Thymus (tissue), 11 donors: ENCODE measurements at regions not wholly inside any gene's neighbourhood (a gene's known extent, or its start where the extent isn't known, plus 50 kb on each side); places are given as distances from the start of the nearest gene placed in this dataset.
"Not testable (repeated sequence)": the region's sequence is repeated elsewhere in the genome, so short reads cannot be mapped to it uniquely, and the experiment has no call there.

Experiments
- DNase-seq, 9 donors: peaks; one replicate each; pipeline ENCODE4 v3.0.0-alpha.2; 2013; ENCODE audit warnings: low spot score in 9 of 9, low read depth in 6 of 9, missing footprints in 1 of 9
- H3K27ac ChIP-seq, 2 donors: one replicate each; pipeline ENCODE4 v1.5.1; 2013; ENCODE audit warnings: control low read depth in 1 of 2, low read depth in 1 of 2, low read length in 1 of 2, mild to moderate bottlenecking in 1 of 2, moderate library complexity in 1 of 2
- H3K27me3 ChIP-seq, 2 donors: one replicate each; pipeline ENCODE4 v1.5.1; 2013; ENCODE audit warnings: low read length in 1 of 2; ENCODE audit not compliant: control insufficient read depth in 2 of 2, insufficient read depth in 1 of 2
- H3K36me3 ChIP-seq, 2 donors: one replicate each; pipeline ENCODE4 v1.5.1; 2013; ENCODE audit warnings: low read length in 1 of 2, mild to moderate bottlenecking in 1 of 2, moderate library complexity in 1 of 2; ENCODE audit not compliant: control insufficient read depth in 2 of 2, insufficient read depth in 2 of 2
- H3K4me1 ChIP-seq, 2 donors: one replicate each; pipeline ENCODE4 v1.5.1; 2013; ENCODE audit warnings: low read length in 2 of 2; ENCODE audit not compliant: control insufficient read depth in 2 of 2, insufficient read depth in 2 of 2
- H3K4me3 ChIP-seq, 2 donors: one replicate each; pipeline ENCODE4 v1.5.1; 2013; ENCODE audit warnings: low read length in 2 of 2, control low read depth in 1 of 2, mild to moderate bottlenecking in 1 of 2
- H3K9me3 ChIP-seq, 2 donors: one replicate each; pipeline ENCODE4 v1.5.1; 2013; ENCODE audit warnings: low read length in 1 of 2, mild to moderate bottlenecking in 1 of 2; ENCODE audit not compliant: control insufficient read depth in 2 of 2, insufficient read depth in 1 of 2
- WGBS: extraction: QIAGEN DNeasy Blood & Tissue Kit; methylation state at CpG from one replicate; pipeline ENCODE4 v1.1.7; 2013; 5-methylcytosine and 5-hydroxymethylcytosine counted together
- donor health status: healthy.

DNA sequence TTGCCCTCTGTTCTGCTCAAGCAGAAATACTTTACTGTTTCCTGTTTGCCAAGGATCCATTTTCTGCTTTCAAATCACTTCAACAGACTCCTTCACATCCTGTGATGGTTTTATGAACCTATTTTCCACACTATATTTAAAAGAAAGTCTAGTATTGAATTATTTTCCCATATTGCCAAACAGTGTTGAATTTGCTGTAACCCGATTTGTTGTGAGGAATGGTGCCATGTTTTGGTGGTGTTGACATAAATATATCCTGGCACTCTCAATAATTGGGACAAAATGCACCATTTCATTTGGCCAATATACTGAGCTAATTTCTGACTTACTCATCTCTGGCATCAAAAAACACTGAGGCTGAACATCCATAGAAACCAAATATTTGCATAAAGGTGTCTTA, 615.4 kb upstream of the SEMA3D start:
- no peaks in the 10 kb centered on the region for H3K27me3 ChIP-seq
- no peaks in the 10 kb centered on the region for H3K36me3 ChIP-seq
- H3K27ac ChIP-seq, result no peak overlapping the region
- WGBS, result 96% methylated on average over 1 of the region's 1 CpG
- DNase-seq, result no peak
- no peaks in the 10 kb centered on the region for H3K4me1 ChIP-seq
- H3K4me3 ChIP-seq, result no peak overlapping the region
- no peaks in the 10 kb centered on the region for H3K9me3 ChIP-seq

DNA sequence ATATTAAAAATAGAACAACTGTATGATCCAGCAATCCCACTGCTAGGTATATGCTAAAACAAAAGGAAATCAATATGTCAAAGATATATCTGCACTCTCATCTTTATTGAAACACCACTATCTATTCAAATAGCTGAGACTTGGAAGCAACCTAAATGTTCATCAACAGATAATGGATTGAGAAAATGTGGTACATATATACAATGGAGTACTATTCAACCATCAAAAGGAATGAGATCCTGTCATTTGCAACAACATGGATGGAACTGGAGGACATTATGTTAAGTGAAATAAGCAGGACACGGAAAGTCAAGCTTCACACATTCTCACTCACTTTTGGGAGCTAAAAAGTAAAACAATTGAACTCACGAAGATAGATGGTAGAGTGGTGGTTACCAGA, 610.1 kb upstream of the SEMA3D start:
- 91% methylated on average over 2 of the region's 2 CpGs for WGBS
- Histone ChIP-seq H3K27ac (no peak overlapping the region), H3K4me3 (no peak overlapping the region), H3K27me3 (no peaks in the 10 kb centered on the region), H3K9me3 (peaks cover 0 to 4% of the 10 kb centered on the region in 2 donors), H3K4me1 (no peaks in the 10 kb centered on the region), H3K36me3 (no peaks in the 10 kb centered on the region)
- DNase-seq, result no peak

DNA sequence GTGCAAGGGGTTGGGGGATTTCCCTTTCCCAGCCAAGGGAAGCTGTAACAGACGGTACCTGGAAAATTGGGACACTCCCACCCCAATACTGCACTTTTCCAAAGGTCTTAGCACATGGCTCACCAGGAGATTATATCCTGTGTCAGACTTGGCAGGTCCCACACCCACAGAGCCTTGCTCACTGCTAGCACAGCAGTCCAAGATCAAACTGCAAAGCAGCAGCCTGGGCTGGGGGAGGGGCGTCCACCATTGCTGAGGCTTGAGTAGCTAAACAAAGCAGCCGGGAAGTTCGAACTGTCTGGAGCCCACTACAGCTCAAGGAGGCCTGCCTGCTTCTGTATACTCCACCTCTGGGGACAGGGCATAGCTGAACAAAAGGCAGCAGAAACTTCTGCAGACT, 604.2 kb upstream of the SEMA3D start:
- not testable (repeated sequence) for H3K4me1 ChIP-seq, H3K36me3 ChIP-seq, H3K4me3 ChIP-seq, H3K27ac ChIP-seq, H3K9me3 ChIP-seq, DNase-seq, H3K27me3 ChIP-seq
- WGBS, result 94% methylated on average over 4 of the region's 4 CpGs

DNA sequence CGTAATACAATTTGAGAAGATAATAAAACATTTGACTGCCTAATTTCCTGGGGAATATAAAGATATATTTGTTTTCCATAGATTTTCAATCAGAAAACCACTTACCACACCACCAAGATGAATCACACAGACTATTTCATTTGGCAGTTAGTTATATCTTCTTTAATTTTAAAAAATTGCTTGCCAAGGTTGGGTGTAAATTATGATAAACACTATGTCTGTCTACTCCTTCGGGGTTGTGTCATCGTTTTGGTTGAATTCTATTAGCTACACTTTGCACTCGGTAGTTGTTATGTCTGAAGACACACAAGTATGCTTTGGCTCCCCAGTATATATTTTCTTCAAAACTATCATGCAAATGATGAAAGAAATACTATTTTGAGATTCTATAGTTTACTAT, 594.8 kb upstream of the SEMA3D start:
- H3K27me3 ChIP-seq, result no peaks in the 10 kb centered on the region
- H3K36me3 ChIP-seq, result no peaks in the 10 kb centered on the region
- no peak for DNase-seq
- H3K27ac ChIP-seq, result no peak overlapping the region
- 94% methylated on average over 4 of the region's 4 CpGs for WGBS
- no peaks in the 10 kb centered on the region for H3K4me1 ChIP-seq
- no peak overlapping the region for H3K4me3 ChIP-seq
- no peaks in the 10 kb centered on the region for H3K9me3 ChIP-seq

DNA sequence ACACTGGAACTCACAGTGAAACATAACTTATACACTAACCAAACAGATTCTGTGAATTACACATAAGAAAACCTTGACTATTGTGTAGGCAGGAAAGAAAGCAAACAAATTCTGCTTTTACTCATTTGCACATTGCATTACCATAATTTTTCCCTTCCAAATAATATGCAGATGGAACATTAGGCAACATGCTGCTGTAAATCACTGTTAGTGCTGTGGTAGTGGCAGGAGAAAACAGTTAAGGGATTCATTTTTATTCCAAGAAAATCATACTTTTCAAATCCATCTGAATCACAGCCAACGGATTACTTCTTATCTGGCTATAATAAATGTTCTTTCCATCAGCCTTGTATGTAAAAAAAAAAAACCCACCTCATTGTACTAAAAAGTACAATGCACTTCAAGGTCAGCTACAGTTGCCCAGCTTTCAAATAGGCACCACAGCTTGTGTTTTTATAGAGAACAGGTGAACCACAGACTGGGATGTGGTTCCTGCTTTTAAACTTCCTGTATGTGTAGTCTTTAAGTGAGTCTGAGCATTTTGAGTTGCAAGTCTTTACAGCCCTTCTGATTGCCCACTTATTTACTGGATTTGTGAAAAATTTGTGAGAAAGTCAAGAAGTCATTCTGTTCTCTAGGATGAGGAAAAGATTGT, 590.0 kb upstream of the SEMA3D start:
- Histone ChIP-seq H3K27ac (no peak overlapping the region), H3K9me3 (no peaks in the 10 kb centered on the region), H3K4me3 (no peak overlapping the region), H3K27me3 (no peaks in the 10 kb centered on the region), H3K4me1 (no peaks in the 10 kb centered on the region), H3K36me3 (no peaks in the 10 kb centered on the region)
- 72% methylated on average over 1 of the region's 1 CpG for WGBS
- DNase-seq, result no peak

DNA sequence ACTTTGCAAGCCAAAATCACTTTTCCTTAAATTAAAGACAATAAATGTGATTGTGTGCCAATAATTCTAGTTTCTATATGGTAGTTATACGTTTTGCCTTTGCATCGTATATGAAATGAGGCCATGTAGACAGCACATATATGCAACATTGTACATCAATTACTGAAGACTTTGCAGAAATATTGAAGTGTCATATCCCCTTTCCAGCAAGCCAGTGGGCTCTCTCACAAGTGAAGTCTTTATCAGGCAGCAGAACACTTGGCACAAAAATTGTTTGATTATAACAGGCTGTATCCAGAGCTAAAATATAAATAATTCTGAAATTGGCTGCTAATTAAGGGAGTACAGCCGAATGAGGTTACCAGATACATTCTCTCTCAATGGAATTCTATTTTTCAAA, 588.6 kb upstream of the SEMA3D start:
- H3K4me1 ChIP-seq, result no peaks in the 10 kb centered on the region
- WGBS, result 92% methylated on average over 3 of the region's 3 CpGs
- H3K9me3 ChIP-seq, result no peaks in the 10 kb centered on the region
- H3K36me3 ChIP-seq, result no peaks in the 10 kb centered on the region
- H3K27me3 ChIP-seq, result no peaks in the 10 kb centered on the region
- no peak overlapping the region for H3K4me3 ChIP-seq
- no peak overlapping the region for H3K27ac ChIP-seq
- no peak for DNase-seq

DNA sequence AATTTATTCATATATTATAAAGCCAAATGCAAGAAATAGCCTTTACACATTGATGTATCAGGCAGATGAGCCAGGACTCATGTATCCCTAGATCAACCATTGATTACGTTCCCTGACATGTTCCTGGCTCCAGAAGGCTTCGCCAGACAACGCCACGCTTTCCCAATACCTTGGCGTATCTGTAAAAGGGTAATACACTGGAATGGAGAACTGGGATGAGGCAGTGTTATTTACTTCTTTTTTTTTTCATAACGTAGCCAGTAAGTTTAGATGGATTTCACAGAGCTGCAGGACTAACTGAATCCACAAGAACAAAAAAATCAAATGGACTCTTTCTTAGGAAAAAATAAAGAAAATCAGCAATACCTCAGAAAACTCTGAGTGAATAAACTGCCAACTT, 588.1 kb upstream of the SEMA3D start:
- H3K27ac ChIP-seq, result no peak overlapping the region
- no peak overlapping the region for H3K4me3 ChIP-seq
- no peaks in the 10 kb centered on the region for H3K4me1 ChIP-seq
- H3K9me3 ChIP-seq, result no peaks in the 10 kb centered on the region
- H3K27me3 ChIP-seq, result no peaks in the 10 kb centered on the region
- no peak for DNase-seq
- no peaks in the 10 kb centered on the region for H3K36me3 ChIP-seq
- WGBS, result 91% methylated on average over 6 of the region's 6 CpGs

DNA sequence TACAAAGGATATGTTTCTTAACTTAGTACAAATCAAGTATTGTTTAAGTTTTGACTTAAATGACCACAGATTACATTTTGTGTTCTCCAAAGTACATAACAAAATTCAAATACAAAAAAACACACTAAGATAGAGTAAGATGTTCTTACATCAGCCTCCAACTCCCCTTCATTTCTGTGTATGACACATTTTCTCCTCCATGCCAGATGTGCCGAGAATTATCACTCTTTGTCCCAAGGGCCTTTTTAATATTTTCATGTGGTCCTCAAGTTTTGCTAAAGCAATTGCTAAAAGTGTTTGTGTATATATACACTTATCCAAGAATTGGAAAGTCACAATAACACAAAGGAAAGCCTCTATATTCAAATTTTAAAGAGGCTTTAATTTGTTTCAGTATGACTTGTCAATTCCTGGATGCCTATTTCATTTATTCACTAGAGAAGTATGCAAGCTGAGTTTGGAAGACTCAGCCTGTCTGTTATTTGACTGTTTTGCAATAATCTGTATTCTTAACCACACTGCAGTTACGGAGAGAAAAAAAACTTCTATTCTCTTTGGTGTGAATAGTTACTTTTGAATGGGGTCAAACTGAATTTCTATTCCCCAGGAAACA, 586.4 kb upstream of the SEMA3D start:
- H3K27me3 ChIP-seq, result no peaks in the 10 kb centered on the region
- no peak for DNase-seq
- 88% methylated on average over 2 of the region's 2 CpGs for WGBS

DNA sequence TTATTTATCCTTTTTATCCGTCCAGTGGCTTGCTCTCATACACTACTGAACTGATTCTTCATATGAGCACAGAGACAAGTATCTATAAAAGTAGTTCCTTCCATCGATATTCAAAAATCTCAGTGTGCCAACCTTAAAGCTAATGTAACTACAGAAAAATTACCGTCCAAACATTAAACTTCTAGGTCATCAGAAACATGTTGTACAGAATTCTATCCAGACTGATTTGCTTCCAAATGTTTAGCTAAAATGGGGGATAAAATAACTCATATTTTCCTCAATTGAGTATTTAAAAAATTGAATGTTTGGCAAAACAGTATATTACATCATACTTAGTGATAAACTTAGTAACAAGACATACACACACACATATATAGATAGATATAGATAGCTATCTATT, 584.7 kb upstream of the SEMA3D start:
- Histone ChIP-seq H3K4me1 (no peaks in the 10 kb centered on the region), H3K36me3 (no peaks in the 10 kb centered on the region), H3K9me3 (peaks cover 0 to 4% of the 10 kb centered on the region in 2 donors), H3K27me3 (no peaks in the 10 kb centered on the region), H3K4me3 (no peak overlapping the region), H3K27ac (no peak overlapping the region)
- 91% methylated on average over 3 of the region's 3 CpGs for WGBS
- DNase-seq, result no peak

More for the DNA sequence above, 586.4 kb upstream of the SEMA3D start:
- no peaks in the 10 kb centered on the region for H3K36me3 ChIP-seq
- H3K4me3 ChIP-seq, result no peak overlapping the region
- H3K27ac ChIP-seq, result no peak overlapping the region
- no peaks in the 10 kb centered on the region for H3K4me1 ChIP-seq
- peaks cover 0 to 3% of the 10 kb centered on the region in 2 donors for H3K9me3 ChIP-seq
